ENCODE measurements at regions not wholly inside any gene's neighbourhood (a gene's known extent, or its start where the extent isn't known, plus 50 kb on each side); places are given as distances from the start of the nearest gene placed in this dataset.

DNA sequence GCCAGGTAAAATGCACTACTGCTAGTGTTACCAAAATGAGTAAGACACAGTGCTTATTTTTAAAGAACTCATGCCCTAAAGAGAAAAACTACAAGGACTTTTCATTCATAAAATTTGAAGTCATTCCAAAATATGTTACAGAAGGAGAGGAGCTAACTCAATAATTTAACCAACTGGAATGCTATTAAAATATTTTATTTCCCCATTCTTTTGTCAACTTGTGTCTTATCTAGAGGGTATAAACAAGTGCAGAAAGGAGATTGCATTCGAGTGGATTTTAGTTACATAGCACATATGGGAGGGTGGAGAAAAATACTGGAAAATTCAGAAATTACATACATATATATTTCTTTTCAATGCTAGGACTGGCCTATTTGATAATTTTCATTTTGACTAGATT, 131.0 kb upstream of the IRS2 start:
- DNase-seq (ENCODE audit: low read depth) = no peak
- no peak overlapping the region for H3K4me3 ChIP-seq (ENCODE audit: low read depth, low read length)
- TF ChIP-seq, protein P1, sequence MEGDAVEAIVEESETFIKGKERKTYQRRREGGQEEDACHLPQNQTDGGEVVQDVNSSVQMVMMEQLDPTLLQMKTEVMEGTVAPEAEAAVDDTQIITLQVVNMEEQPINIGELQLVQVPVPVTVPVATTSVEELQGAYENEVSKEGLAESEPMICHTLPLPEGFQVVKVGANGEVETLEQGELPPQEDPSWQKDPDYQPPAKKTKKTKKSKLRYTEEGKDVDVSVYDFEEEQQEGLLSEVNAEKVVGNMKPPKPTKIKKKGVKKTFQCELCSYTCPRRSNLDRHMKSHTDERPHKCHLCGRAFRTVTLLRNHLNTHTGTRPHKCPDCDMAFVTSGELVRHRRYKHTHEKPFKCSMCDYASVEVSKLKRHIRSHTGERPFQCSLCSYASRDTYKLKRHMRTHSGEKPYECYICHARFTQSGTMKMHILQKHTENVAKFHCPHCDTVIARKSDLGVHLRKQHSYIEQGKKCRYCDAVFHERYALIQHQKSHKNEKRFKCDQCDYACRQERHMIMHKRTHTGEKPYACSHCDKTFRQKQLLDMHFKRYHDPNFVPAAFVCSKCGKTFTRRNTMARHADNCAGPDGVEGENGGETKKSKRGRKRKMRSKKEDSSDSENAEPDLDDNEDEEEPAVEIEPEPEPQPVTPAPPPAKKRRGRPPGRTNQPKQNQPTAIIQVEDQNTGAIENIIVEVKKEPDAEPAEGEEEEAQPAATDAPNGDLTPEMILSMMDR (conservative IDR thresholded peaks at IDR 0.05; ENCODE audit: low read depth, low read length) = no peak

DNA sequence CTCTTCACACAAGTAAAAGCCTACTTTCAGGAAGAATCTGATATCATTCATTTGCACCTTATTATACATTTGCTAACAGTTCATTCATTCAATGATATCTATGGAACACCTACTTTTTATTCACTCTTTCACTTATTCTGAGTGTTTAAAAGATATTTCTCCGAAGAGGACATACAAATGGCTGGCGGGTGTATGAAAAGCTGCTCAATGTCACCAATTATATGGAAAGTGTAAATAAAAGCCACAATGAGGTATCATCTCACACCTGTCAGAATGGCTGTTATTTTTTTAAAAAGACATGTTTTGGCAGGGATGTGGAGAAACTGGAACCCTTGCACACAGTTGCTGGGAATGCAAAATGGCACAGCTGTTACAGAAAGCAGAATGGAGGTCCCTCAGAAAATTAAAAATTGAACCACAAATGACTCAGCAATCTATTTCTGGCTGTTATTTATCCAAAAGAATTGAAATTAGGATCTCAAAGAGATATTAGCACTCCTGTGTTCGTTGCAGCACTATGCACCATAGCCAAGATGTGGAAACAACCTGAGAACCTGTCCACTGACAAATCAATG, 127.6 kb upstream of the IRS2 start:
- DNase-seq (ENCODE audit: low read depth) = no peak
- TF ChIP-seq, protein P1 (conservative IDR thresholded peaks at IDR 0.05; ENCODE audit: low read depth, low read length) = no peak
- no peak overlapping the region for H3K4me3 ChIP-seq (ENCODE audit: low read depth, low read length)

DNA sequence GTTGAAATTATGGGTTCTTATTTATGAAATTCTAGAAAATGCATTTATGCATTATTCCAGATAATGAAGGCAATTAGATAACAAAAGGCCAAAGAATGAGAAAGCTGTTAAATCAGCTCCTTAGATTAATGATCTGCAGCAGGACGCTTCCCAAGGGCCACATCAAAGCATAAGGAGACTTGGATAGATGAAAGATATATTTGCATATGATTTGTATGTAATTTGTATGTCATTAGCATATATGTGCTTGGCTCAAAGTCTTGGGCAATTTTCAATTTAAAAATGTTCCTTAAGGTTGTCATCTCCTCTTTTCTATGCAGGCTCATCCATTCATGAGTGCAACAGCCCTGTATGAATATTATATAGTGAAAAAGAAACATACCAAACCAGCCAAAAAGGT, 126.8 kb upstream of the IRS2 start:
- no peak overlapping the region for H3K4me3 ChIP-seq (ENCODE audit: low read depth, low read length)
- DNase-seq (ENCODE audit: low read depth) = no peak
- TF ChIP-seq, protein P1 (conservative IDR thresholded peaks at IDR 0.05; ENCODE audit: low read depth, low read length) = no peak

GRCh38 chr13:109910194-109910593, 123.8 kb upstream of the IRS2 start:
- no peak overlapping the region for H3K4me3 ChIP-seq (ENCODE audit: low read depth, low read length)
- no peak for DNase-seq (ENCODE audit: low read depth)
- TF ChIP-seq, protein P1 (conservative IDR thresholded peaks at IDR 0.05; ENCODE audit: low read depth, low read length) = no peak

- no peak overlapping the region for H3K4me3 ChIP-seq (ENCODE audit: low read depth, low read length)
- no peak for DNase-seq (ENCODE audit: low read depth)
- TF ChIP-seq, protein P1 (conservative IDR thresholded peaks at IDR 0.05; ENCODE audit: low read depth, low read length) = no peak
These were observed 120.6 kb upstream of the IRS2 start for GRCh38 chr13:109906976-109907375.

DNA sequence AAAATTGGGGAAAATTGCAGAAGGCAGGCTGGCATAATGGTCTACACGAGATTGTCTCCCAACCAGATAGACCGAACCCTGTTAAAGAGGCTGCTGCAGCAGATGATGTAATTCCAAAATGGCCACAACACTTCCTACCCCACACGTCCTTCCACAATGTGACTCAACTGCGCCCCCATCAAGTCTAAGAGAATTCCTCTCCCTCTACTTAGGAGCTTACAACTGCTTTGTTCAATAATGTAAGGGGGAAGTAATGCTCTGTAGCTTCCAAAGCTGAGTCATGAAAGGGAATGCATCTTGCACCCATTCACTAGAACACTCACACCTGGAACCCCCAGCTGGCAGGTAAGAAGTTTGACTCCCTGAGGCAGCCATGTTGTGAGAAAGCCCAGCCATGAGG, 117.8 kb upstream of the IRS2 start:
- DNase-seq (ENCODE audit: low read depth) = no peak
- TF ChIP-seq, protein P1 (conservative IDR thresholded peaks at IDR 0.05; ENCODE audit: low read depth, low read length) = no peak
- no peak overlapping the region for H3K4me3 ChIP-seq (ENCODE audit: low read depth, low read length)

GRCh38 chr13:109900741-109901140, 114.4 kb upstream of the IRS2 start:
- DNase-seq (ENCODE audit: low read depth) = no peak
- H3K4me3 ChIP-seq (ENCODE audit: low read depth, low read length) = no peak overlapping the region
- TF ChIP-seq, protein P1 (conservative IDR thresholded peaks at IDR 0.05; ENCODE audit: low read depth, low read length) = no peak
